Progenitor cell of endocrine pancreas (in vitro differentiated cells): ENCODE measurements at regions not wholly inside any gene's neighbourhood (a gene's known extent, or its start where the extent isn't known, plus 50 kb on each side); places are given as distances from the start of the nearest gene placed in this dataset.

Source experiments
- DNase-seq: peaks from one replicate; pipeline ENCODE4 v3.0.0; 2021; ENCODE audit warnings: low spot score; ENCODE audit not compliant: unreplicated experiment
- H3K27ac Mint-ChIP-seq: 2 replicates; pipeline ENCODE4 v1.8.0; 2021; ENCODE audit warnings: mild to moderate bottlenecking, moderate library complexity, mixed read lengths
- H3K27me3 Mint-ChIP-seq: 2 replicates; pipeline ENCODE4 v1.8.0; 2021; ENCODE audit warnings: mixed read lengths
- H3K36me3 Mint-ChIP-seq: 2 replicates; pipeline ENCODE4 v1.8.0; 2022; ENCODE audit warnings: mixed read lengths; ENCODE audit not compliant: insufficient read depth
- H3K4me1 Mint-ChIP-seq: 2 replicates; pipeline ENCODE4 v1.8.0; 2021; ENCODE audit warnings: low read depth, mixed read lengths
- H3K4me3 Mint-ChIP-seq: 2 replicates; pipeline ENCODE4 v1.8.0; 2021; ENCODE audit warnings: low read depth, mild to moderate bottlenecking, moderate library complexity, mixed read lengths
- H3K9me3 Mint-ChIP-seq: 2 replicates; pipeline ENCODE4 v1.8.0; 2021; ENCODE audit warnings: low read depth, mixed read lengths
- CTCF ChIP-seq: fragments of 200-600 bp; sonication (generic); IDR thresholded peaks from one replicate; pipeline ENCODE4 v1.5.0; 2021; ENCODE audit warnings: antibody characterized with exemption, mild to moderate bottlenecking; ENCODE audit not compliant: unreplicated experiment

GRCh38 chr9:74348777-74349176 is 148.4 kb upstream of the RORB start:
- Mint-ChIP-seq H3K4me1 (no peaks in the 10 kb centered on the region), H3K27me3 (no peaks in the 10 kb centered on the region), H3K27ac (no peak overlapping the region), H3K9me3 (no peaks in the 10 kb centered on the region), H3K36me3 (no peaks in the 10 kb centered on the region), H3K4me3 (no peak overlapping the region)
- DNase-seq, result no peak
- no peak for TF ChIP-seq CTCF

GRCh38 chr9:74355107-74355506 is 142.0 kb upstream of the RORB start:
- TF ChIP-seq CTCF, result no peak
- no peak for DNase-seq
- no peaks in the 10 kb centered on the region for H3K4me1 Mint-ChIP-seq
- H3K27me3 Mint-ChIP-seq, result no peaks in the 10 kb centered on the region
- H3K9me3 Mint-ChIP-seq, result no peaks in the 10 kb centered on the region
- no peak overlapping the region for H3K27ac Mint-ChIP-seq
- no peaks in the 10 kb centered on the region for H3K36me3 Mint-ChIP-seq
- no peak overlapping the region for H3K4me3 Mint-ChIP-seq

- H3K4me3 Mint-ChIP-seq, result no peak overlapping the region
- H3K9me3 Mint-ChIP-seq, result no peaks in the 10 kb centered on the region
- TF ChIP-seq CTCF, result no peak
- H3K27me3 Mint-ChIP-seq, result no peaks in the 10 kb centered on the region
- DNase-seq, result no peak
- no peaks in the 10 kb centered on the region for H3K36me3 Mint-ChIP-seq
- H3K4me1 Mint-ChIP-seq, result no peaks in the 10 kb centered on the region
- no peak overlapping the region for H3K27ac Mint-ChIP-seq
These were observed 139.6 kb upstream of the RORB start for GRCh38 chr9:74357577-74357976.

GRCh38 chr9:74358959-74359358 is 138.2 kb upstream of the RORB start:
- H3K36me3 Mint-ChIP-seq, result no peaks in the 10 kb centered on the region
- TF ChIP-seq CTCF, result no peak
- no peaks in the 10 kb centered on the region for H3K4me1 Mint-ChIP-seq
- H3K4me3 Mint-ChIP-seq, result no peak overlapping the region
- DNase-seq, result no peak
- H3K9me3 Mint-ChIP-seq, result no peaks in the 10 kb centered on the region
- no peak overlapping the region for H3K27ac Mint-ChIP-seq
- H3K27me3 Mint-ChIP-seq, result no peaks in the 10 kb centered on the region

- TF ChIP-seq CTCF, result no peak
- H3K4me3 Mint-ChIP-seq, result no peak overlapping the region
- H3K27ac Mint-ChIP-seq, result no peak overlapping the region
- no peaks in the 10 kb centered on the region for H3K9me3 Mint-ChIP-seq
- no peaks in the 10 kb centered on the region for H3K36me3 Mint-ChIP-seq
- DNase-seq, result no peak
- H3K4me1 Mint-ChIP-seq, result no peaks in the 10 kb centered on the region
- no peaks in the 10 kb centered on the region for H3K27me3 Mint-ChIP-seq
These were observed 135.6 kb upstream of the RORB start for GRCh38 chr9:74361508-74361907.
